H1 (cell line): ENCODE measurements at regions not wholly inside any gene's neighbourhood (a gene's known extent, or its start where the extent isn't known, plus 50 kb on each side); places are given as distances from the start of the nearest gene placed in this dataset.

Source experiments
- CBX8 ChIP-seq: fragments of 300-800, 300-1000 bp; sonication (generic); IDR thresholded peaks from 2 replicates; pipeline ENCODE4 v1.7.1; 2016; ENCODE audit warnings: low read depth, low read length, borderline replicate concordance
- USF2 ChIP-seq: IDR thresholded peaks from 2 replicates; pipeline ENCODE4 v1.6.1; 2011; ENCODE audit warnings: low read length, improper control_type of control experiment

- TF ChIP-seq USF2: no peak
- no peak for TF ChIP-seq CBX8
- TF ChIP-seq, all 59 proteins: peak for 0
These were observed 515.2 kb upstream of the SULF2 start (continued) for GRCh38 chr20:48300529-48300928.
